GM18519 (cell line): ENCODE measurements at regions not wholly inside any gene's neighbourhood (a gene's known extent, or its start where the extent isn't known, plus 50 kb on each side); places are given as distances from the start of the nearest gene placed in this dataset.

Experiments
- ATAC-seq: cut with Tn5 transposase; IDR thresholded peaks from one replicate; pipeline ENCODE4 v1.9.1; 2021; ENCODE audit warnings: mild to moderate bottlenecking, moderate library complexity; ENCODE audit not compliant: unreplicated experiment, low FRiP score

DNA sequence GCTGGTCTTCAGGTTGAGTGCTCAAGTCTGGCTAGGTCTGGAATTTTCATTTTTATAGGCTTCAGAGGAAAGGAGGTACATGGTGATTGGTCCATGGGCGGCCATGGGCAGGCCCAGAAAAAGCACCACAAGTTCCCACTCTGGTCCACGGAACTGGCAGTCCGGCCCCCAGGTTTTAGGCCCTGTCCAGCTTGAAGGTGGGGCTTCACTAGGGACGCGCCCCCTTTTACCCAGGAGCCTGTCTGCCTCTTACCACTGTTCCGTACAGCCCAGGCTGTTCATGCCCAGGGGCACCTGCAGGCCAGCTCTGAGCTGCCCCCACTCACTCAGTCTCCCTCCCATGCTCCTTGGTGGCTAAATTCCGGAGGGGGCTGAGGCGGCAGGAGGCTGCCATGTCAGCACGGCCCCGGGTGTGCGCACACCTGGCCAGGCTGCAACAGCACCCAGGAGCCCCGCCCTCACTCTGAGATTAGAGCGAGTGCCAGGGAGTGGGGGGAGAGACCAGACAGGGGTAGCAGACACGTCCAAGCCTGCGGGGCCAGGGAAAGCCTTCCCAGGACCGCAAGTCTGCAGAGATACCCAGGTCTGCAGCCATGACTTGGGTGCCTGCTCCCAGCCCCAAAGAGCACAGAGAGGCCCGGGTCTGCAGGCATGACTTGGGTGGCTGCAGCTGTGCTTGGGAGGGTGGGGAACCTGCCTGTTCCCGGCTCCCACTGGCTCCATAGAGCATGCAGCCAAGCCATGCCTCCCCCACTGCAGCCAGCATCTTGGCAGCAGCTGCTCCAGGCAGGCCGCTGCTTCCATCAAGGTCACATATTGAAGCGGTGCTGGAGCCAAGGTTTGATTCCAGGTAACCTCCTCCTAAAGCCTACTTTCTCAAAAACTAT, 390.2 kb upstream of the SGCD start:
- no peak for ATAC-seq

DNA sequence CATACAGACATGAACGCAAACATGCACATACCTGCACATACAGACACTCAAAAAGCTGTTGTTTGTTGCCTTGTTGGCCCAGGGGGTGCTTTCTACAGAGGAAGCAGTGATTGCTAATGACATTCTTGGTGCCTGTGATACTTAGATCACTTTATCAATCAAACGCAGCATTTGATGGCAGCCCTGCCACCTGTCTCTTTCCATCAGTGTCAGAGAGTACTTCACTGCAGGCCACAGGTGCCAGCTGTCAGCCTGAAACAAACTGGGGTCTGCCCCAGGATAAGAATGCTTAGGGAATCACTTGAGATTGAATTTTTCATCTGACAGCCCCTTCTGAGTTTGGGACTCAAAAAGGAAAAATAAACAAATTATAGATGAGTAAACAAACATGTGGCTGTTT, 388.9 kb upstream of the SGCD start:
- no peak for ATAC-seq

DNA sequence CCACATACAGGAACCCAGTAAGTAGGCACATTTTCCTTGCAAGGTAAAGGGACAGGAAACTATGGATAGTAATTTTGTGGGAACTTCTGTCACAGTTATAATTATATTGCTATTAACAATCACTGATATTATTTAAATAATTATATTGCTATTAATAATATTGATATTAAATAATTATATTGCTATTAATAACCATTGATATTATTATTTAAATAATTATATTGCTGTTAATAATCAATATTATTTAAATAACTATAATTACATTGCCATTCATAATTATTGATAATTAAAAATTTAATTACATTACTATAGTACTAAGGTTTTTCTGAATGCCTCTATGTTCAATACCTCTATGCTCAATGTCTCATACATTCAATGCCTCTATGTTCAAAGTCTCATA, 385.6 kb upstream of the SGCD start:
- no peak for ATAC-seq

DNA sequence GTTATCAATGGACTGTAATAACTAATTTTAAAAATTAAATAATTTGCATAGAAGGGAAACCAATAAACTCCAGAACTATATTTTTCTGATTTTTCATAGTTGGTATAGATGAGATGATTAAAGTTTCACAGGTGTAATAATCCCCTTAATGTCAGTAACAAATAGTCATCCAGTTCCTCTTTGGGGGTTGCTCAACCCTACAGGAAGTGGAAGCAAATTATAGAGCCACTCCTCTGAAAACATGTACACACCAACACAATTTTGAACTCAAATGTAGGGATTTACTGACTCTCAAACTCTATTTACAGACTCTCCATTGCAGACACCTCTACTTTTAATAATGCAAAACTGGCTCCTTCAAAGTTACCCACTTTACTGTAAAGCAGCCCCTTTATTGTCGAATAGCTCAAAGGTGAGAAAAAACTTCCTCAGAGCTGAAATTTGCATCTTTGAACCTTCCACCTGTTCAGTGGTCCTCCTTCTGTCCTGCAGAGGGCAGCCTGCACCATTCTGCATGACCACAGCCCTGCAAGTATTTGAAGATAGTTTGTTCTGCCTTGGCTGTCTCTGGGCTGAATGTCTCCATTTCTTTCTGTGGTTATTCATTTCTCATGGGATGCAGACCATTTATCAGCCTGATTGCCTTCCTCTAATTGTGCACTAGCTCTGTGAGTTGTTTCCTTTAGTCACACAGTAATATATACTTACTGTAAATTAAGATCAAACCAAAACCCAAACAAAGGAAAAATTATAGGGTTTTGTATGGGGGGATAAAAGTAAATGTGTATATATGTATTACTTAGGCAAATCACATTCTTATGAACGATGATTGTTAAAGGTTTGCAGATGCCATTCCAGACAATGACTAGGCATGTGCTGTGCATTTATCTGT, 383.2 kb upstream of the SGCD start:
- ATAC-seq: peak; percentile 80

DNA sequence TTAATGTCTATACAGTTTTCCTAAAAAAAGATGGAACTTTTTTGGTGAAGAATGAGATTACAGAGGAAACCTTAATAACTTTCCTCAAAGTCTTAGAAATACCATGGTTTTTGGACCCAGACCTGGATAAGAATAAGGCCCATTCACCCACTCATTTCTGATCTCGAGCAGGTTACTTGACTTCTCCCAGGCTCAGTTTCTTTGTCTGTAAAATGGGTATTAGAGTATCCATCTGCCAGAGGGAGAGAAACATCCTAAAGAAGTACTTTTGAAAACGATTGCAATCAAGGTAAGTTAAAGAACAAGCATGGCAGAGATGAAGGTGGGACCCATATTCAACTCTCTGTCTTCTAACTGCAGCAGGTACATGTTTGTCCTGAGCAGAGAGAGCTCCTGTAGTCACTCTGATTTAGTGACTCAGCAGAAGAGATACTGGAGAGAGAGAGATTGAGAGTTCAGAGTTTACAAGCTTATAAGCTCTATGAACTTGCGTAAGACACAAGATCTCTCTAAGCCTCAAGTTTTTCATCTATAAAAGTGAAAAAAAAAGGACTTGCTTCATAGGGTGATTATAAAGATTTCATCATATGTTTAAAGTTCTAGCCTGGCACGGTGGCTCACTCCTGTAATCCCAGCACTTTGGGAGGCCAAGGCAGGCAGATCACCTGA, 379.4 kb upstream of the SGCD start:
- ATAC-seq: no peak

DNA sequence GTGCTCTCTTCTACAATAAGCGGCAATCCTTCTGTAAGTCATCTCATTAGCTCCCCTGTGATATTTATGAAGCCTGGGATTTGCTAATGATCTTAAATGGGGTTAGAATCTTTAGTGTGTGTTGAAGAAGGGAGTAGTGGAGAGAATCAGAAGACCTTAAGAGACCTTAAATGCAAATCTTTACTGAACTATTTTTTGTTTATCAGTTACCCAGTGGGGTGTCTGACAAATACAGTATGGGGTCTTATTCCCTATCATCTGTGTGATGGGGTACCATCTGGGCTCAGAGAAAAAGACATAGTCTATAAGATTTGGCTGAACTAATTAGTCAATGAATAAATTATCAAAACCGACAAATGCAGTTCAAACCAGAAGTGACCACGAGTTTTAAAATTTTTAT, 378.4 kb upstream of the SGCD start:
- ATAC-seq: no peak

DNA sequence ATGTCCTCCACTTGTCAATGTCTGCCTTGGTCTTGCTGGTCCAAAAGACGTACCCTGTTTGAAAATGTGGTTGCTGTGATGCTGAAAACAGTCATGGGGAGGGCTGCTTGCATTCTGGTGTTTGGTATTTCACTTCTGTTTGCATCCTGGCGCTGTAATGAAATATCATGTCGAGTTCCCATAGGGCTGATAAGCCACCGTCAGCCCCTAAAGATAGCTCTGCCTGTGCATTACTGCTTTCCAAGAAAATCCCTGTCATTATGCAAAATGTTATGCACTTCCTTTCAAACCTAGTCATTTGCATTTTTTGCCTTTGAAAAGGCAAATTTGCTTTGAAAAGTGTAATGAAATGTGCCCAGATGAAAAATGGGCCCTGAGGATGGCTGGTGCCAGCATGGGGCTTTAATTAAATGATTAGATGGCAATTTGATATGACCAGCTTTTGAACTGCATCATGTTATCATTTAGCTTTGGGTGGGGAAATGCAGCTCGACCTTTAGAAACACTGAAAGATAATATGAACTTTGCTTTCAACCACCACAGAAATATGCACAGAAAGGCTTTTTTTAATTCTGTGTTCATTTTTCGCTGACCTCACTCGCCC, 374.4 kb upstream of the SGCD start:
- ATAC-seq: no peak

DNA sequence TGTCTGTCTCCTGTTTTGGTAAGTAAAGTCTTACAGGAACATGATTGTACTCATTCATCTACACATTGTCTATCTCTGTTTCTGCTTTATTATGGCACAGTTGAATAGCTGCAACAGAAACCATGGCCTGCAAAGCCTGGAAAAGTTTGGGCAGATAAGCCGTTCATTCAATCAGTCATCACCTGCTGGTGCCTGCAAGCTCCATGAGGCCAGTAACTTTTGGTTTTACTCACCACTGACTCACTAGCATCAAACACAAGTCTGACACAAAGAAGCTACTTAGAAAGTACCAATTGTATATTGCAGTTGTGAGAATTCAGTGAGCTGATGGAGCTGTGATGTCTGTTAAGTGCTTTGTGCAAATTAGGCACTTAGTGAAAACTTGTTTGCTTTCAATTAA, 373.6 kb upstream of the SGCD start:
- ATAC-seq: no peak

DNA sequence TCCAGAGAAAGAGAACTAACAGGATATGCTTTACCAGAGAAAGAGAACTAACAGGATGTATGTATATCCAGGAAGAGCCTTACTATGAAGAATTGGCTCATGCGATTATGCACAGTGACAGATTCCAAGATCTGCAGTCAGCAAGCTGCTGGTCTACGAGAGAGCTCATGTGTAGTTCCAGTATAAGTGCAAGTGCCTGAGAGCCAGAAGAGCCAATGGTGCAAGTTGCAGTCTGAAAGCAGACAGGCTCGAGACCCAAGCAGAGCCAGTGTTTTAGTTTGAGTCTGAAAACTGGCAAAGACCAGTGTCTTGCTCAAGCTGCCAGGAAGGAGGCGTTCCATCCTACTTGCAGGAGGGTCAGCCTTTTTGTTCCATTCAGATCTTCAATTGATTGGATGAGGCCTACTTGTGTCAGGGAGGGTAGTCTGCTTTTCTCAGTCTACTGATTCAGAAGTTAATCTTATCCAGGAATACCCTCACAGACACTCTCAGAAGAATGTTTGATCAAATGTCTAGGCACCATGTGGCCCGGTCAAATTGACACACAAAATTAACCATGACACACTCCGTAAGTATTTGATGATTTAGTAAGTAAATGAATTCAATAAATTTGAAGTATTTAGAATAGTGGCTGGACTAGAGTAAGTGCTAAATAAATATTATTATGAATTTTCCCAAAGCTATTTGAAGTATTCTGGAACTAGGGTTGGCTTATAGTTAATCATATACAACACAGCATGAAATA, 372.1 kb upstream of the SGCD start:
- no peak for ATAC-seq

DNA sequence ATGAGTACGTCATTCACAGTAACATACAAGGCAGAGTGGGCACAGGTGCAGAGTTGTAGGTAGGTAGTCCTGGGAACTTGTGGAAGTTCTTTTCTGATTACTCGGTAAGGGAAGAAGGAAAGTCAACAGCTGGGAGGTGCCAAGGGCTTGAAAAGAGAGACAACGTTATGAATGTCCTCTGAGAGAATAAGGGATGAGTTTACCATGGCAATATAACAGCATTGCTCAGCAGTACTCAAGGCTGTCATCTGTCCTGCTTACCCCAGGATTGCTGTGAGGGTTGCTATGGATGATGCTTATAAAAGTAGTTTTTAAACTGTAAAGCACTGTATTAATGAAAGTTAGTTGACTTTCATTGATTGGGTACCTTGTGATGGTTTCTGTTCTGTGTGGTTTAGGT, 369.1 kb upstream of the SGCD start:
- ATAC-seq: no peak

DNA sequence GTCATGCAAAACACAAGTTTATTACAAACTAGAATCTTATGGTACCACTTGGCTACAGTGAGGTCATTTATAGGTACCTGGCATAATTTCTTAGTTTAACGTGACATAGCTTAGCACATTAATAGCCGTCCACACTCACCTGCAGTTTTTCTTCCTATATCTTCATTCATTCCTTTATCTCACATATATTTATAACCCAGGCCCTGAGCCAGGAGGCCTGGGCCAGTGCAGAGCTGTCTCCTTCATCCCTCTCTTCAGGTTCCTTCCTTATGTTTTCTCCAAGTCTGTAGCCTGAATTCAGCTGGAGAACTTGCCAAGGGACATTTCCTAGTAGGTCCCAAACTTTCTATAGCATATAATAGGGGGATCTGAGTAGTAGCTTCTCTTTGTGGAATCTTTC, 367.9 kb upstream of the SGCD start:
- ATAC-seq: no peak

DNA sequence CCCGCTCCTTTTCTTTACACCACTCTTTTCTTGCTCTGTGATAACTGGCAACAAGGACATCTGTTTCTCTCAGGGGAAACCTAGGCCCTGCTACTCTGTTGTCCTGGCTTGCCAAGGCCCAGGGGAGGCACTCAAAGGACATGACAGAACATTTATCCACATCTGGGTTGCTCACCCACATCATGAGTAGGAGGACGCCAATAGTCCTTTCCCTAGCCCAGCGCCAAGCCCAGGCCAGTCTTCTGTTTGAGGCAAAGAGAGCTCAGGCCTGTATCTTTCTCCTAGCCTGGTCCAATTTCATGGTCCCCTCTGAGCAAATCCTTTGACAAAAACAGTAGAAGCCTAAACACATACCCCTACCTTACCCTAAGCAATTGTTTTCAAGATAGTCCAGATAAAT, 366.8 kb upstream of the SGCD start:
- no peak for ATAC-seq

DNA sequence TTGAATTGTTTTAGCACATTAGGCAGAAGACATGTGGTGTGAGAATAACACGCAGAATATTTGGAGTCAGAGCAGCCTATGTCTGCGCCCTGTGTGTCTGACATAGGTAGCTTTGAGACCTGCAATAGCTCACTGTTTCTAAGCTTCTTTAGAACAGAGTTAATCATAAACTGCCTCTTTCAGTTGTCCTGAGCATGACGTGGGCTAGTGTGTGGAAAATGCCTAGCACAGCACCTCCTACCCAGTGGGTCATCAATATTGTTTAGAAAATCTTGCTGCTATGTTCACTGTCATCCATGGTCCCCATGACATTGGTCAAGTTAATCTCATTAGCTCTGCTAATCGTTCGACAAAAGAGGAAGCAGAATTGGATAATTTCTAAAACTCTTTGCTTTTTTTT, 357.4 kb upstream of the SGCD start:
- no peak for ATAC-seq

DNA sequence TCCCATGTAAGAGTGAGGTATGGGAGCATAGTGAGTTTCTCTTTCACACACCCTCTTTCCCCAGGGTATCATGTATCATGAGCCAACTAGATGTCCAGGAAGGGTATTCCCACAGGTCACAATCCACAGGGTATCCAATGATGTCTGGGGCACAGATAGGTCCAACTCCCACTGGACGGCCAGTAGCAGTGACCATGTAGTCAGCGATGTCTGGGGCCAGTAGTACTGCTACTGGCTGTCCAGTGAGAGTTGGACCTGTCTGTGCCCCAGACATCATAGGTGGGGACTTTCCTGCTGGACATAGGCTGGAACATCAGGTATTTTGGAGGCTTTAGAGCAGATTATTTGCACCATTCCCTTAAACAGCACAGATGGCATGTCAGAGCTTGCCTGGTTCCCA, 352.6 kb upstream of the SGCD start:
- no peak for ATAC-seq

DNA sequence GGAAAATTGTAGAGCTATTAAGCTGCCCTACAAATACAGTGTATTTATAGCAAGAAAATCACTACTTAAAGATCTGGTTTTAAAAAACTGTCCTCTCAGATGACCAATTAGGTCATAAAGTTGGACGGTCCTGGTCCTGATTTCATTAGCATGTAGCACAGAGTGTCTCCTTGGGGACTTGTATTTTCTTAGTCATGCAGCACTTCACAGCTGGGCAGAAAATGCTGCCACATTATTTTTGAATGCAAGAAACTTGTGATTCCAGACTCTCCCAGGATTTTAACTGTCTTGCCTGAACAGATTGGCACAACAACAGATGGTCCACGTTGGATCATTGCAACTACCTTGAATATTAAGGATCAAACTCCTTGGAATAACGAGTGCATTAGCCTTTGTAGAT, 348.1 kb upstream of the SGCD start:
- no peak for ATAC-seq

DNA sequence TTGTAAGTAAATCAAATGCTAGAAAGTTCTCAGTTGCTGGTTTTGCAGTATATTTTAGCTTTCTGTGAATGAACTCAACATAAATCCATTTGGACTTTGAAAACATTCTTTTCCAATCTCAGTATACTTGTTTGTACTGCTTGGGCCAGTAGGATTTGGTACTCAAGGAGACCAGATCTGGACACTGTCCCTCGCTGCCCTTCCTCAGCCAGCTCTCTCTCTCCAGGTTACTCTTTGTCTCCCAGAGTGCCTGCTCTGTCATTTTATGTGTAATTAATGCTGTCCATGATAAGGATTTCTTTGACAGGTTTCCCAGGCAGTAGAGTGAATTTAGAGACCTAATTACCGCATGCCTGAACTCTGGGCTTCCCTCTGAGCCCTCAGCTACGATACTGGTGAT, 344.6 kb upstream of the SGCD start:
- no peak for ATAC-seq

DNA sequence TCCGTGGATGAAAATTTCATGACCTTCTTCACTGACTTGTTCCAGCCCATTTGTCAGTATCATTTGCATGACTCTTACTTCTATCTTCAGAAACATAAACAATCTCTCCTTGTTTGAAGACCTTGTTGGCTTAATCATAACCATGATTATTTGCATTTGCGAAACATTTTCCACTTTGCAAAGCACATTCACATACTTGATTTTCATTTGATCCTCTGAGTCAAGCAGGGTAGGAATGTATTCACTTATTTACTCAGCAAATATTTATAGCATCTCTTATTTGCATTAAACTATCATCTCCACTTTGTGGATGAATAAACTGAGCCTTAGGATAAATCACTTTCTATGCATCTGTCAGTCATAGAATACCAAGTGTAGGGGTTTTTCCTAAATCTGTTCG, 343.0 kb upstream of the SGCD start:
- no peak for ATAC-seq

DNA sequence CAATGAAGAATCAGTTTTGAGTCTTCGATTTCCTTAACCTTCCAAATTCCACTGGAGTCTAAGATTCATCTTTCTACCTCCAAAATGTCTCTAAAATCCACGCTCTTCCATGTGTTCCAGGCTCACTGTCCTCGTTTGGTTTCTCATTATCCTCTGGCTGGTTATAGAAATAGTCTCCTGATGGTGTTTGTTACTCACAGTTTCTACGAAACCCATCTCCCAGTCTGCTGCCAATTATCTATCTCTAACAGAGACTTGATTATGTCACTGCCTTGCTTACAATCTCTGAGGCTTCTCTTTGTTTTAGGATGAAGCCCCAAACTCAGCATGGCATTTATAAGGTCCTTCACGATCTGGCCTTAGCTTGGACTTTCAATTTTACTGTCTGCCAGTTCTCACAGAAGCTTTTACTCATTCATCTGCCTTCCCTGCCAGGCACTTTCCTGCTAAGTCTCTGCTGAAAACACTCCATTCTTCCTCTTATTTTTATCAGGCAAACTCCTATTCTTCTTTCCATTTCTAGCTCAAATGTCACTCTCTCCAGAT, 339.6 kb upstream of the SGCD start:
- ATAC-seq: no peak

DNA sequence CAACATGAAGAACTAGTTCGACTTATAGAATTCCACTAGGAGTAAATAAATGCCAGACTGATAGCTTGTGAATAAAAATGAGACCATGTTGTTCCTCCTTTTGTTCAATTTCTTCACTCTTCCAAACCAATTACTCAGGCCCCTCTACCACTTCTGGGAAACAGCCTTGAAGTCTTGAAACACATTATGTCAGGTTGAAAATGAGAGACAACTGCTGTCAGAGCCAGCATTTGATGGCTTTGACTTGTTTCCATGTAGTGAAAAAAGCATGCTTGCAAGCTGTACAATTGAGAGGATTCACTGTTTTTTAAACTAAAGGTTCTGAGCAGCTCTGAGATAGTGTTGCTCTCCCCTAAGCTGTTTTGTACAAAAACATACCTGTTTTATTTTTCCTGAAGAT, 337.1 kb upstream of the SGCD start:
- ATAC-seq: no peak

DNA sequence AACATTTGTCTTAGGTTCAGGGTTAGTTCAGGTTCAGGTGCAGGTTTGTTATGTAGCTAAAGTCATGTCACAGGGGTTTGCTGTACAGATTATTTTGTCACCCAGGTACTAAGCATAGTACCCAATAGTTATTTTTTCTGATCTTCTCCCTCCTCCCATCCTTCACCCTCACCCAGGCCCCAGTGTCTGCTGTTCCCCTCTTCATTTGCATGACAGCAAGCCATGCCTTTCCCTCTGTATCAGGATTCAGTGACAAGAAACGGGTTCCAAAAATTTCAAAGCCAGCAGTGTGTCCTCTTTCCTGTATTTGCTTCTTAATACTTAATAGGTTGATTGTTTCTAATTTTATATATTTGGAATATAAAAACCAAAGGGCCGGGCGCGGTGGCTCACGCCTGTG, 330.8 kb upstream of the SGCD start:
- no peak for ATAC-seq
